ENCODE measurements at regions not wholly inside any gene's neighbourhood (a gene's known extent, or its start where the extent isn't known, plus 50 kb on each side); places are given as distances from the start of the nearest gene placed in this dataset.

GRCh38 chr11:11780858-11781257 is 60.9 kb upstream of the USP47 start:
- H3K4me3 ChIP-seq (ENCODE audit: low read length) = no peak overlapping the region
- no peak overlapping the region for H3K27ac ChIP-seq (ENCODE audit: low read depth, low read length)
- ATAC-seq (no peak), DNase-seq (no peak)
- no peak overlapping the region for H3K27ac Mint-ChIP-seq
- H3K4me3 Mint-ChIP-seq = no peak overlapping the region
- peaks cover 21 to 42% (median 23%) of the 10 kb centered on the region in 5 donors for H3K27me3 Mint-ChIP-seq
- no peaks in the 10 kb centered on the region for H3K4me1 ChIP-seq (ENCODE audit: control insufficient read depth in 2 of 2, insufficient read depth in 2 of 2, low read length in 2 of 2)
- CTCF ChIA-PET = no interaction called here
- H3K4me1 Mint-ChIP-seq = no peaks in the 10 kb centered on the region
- intact Hi-C loops (cut with micrococcal nuclease) = loop anchor here in 1 of 2 donors (10.0 kb wide), 1 partner anchor 546 kb away; no protein-coding TSS in a partner anchor
- H3K36me3 ChIP-seq (ENCODE audit: control insufficient read depth in 2 of 3, insufficient read depth in 3 of 3, low read length in 3 of 3) = no peaks in the 10 kb centered on the region
- POLR2A ChIA-PET = no interaction called here
- H3K9me3 ChIP-seq (ENCODE audit: control insufficient read depth in 2 of 3, low read length in 3 of 3) = no peaks in the 10 kb centered on the region
- H3K27me3 ChIP-seq (ENCODE audit: control insufficient read depth in 2 of 2, insufficient read depth in 2 of 2, low read length in 2 of 2) = no peaks in the 10 kb centered on the region
- no peaks in the 10 kb centered on the region for H3K36me3 Mint-ChIP-seq
- H3K9me3 Mint-ChIP-seq = no peaks in the 10 kb centered on the region

- Histone ChIP-seq H3K4me1 (ENCODE audit: control insufficient read depth in 2 of 2, insufficient read depth in 2 of 2, low read length in 2 of 2) (no peaks in the 10 kb centered on the region), H3K36me3 (ENCODE audit: control insufficient read depth in 2 of 3, insufficient read depth in 3 of 3, low read length in 3 of 3) (no peaks in the 10 kb centered on the region), H3K27me3 (ENCODE audit: control insufficient read depth in 2 of 2, insufficient read depth in 2 of 2, low read length in 2 of 2) (no peaks in the 10 kb centered on the region), H3K4me3 (ENCODE audit: low read length) (no peak overlapping the region), H3K27ac (ENCODE audit: low read depth, low read length) (no peak overlapping the region), H3K9me3 (ENCODE audit: control insufficient read depth in 2 of 3, low read length in 3 of 3) (no peaks in the 10 kb centered on the region)
- no peaks in the 10 kb centered on the region for H3K4me1 Mint-ChIP-seq
- H3K36me3 Mint-ChIP-seq = no peaks in the 10 kb centered on the region
- no peaks in the 10 kb centered on the region for H3K9me3 Mint-ChIP-seq
- DNase-seq (no peak), ATAC-seq (no peak)
- no peak overlapping the region for H3K27ac Mint-ChIP-seq
- H3K27me3 Mint-ChIP-seq = peaks cover 21 to 50% (median 25%) of the 10 kb centered on the region in 5 donors
- intact Hi-C loops (cut with micrococcal nuclease) = loop anchor here in 1 of 2 donors (10.0 kb wide), 1 partner anchor 545 kb away; no protein-coding TSS in a partner anchor
- POLR2A ChIA-PET = no interaction called here
- CTCF ChIA-PET = no interaction called here
- H3K4me3 Mint-ChIP-seq = no peak overlapping the region
Measured at GRCh38 chr11:11779975-11780374, 61.8 kb upstream of the USP47 start.

GRCh38 chr11:11777897-11778296 is 63.9 kb upstream of the USP47 start:
- Mint-ChIP-seq H3K4me3 (no peak overlapping the region), H3K27ac (no peak overlapping the region), H3K27me3 (peaks cover 15 to 46% (median 24%) of the 10 kb centered on the region in 5 donors), H3K36me3 (no peaks in the 10 kb centered on the region), H3K4me1 (no peaks in the 10 kb centered on the region), H3K9me3 (no peaks in the 10 kb centered on the region)
- Histone ChIP-seq H3K27ac (ENCODE audit: low read depth, low read length) (no peak overlapping the region), H3K36me3 (ENCODE audit: control insufficient read depth in 2 of 3, insufficient read depth in 3 of 3, low read length in 3 of 3) (no peaks in the 10 kb centered on the region), H3K9me3 (ENCODE audit: control insufficient read depth in 2 of 3, low read length in 3 of 3) (no peaks in the 10 kb centered on the region), H3K27me3 (ENCODE audit: control insufficient read depth in 2 of 2, insufficient read depth in 2 of 2, low read length in 2 of 2) (no peaks in the 10 kb centered on the region), H3K4me1 (ENCODE audit: control insufficient read depth in 2 of 2, insufficient read depth in 2 of 2, low read length in 2 of 2) (no peaks in the 10 kb centered on the region), H3K4me3 (ENCODE audit: low read length) (no peak overlapping the region)
- ChIA-PET CTCF (interaction anchor here (3.3 kb wide), 1 partner anchor 9 kb away, joined by 9 read pairs; no protein-coding TSS in a partner anchor), POLR2A (no interaction called here)
- intact Hi-C loops (cut with micrococcal nuclease) = no loop called here
- ATAC-seq = no peak
- no peak for DNase-seq

GRCh38 chr11:11776714-11777113 is 65.1 kb upstream of the USP47 start:
- H3K4me3 Mint-ChIP-seq = no peak overlapping the region
- ChIA-PET POLR2A (no interaction called here), CTCF (interaction anchor here (0.8 to 3.3 kb wide), 2 partner anchors 11 to 12 kb away, joined by 3 to 9 read pairs; no protein-coding TSS in a partner anchor)
- ATAC-seq (no peak), DNase-seq (no peak)
- H3K4me1 ChIP-seq (ENCODE audit: control insufficient read depth in 2 of 2, insufficient read depth in 2 of 2, low read length in 2 of 2) = no peaks in the 10 kb centered on the region
- H3K36me3 Mint-ChIP-seq = no peaks in the 10 kb centered on the region
- H3K9me3 ChIP-seq (ENCODE audit: control insufficient read depth in 2 of 3, low read length in 3 of 3) = no peaks in the 10 kb centered on the region
- H3K4me1 Mint-ChIP-seq = no peaks in the 10 kb centered on the region
- H3K27ac Mint-ChIP-seq = no peak overlapping the region
- H3K9me3 Mint-ChIP-seq = no peaks in the 10 kb centered on the region
- no peak overlapping the region for H3K4me3 ChIP-seq (ENCODE audit: low read length)
- intact Hi-C loops (cut with micrococcal nuclease) = no loop called here
- no peaks in the 10 kb centered on the region for H3K36me3 ChIP-seq (ENCODE audit: control insufficient read depth in 2 of 3, insufficient read depth in 3 of 3, low read length in 3 of 3)
- peaks cover 11 to 46% (median 27%) of the 10 kb centered on the region in 5 donors for H3K27me3 Mint-ChIP-seq
- no peaks in the 10 kb centered on the region for H3K27me3 ChIP-seq (ENCODE audit: control insufficient read depth in 2 of 2, insufficient read depth in 2 of 2, low read length in 2 of 2)
- H3K27ac ChIP-seq (ENCODE audit: low read depth, low read length) = no peak overlapping the region

- Mint-ChIP-seq H3K9me3 (no peaks in the 10 kb centered on the region), H3K27ac (no peak overlapping the region), H3K4me3 (no peak overlapping the region), H3K4me1 (no peaks in the 10 kb centered on the region), H3K27me3 (peaks cover 9 to 61% (median 29%) of the 10 kb centered on the region in 5 donors), H3K36me3 (no peaks in the 10 kb centered on the region)
- H3K27ac ChIP-seq (ENCODE audit: low read depth, low read length) = no peak overlapping the region
- no peaks in the 10 kb centered on the region for H3K36me3 ChIP-seq (ENCODE audit: control insufficient read depth in 2 of 3, insufficient read depth in 3 of 3, low read length in 3 of 3)
- no peak for DNase-seq
- ChIA-PET CTCF (interaction anchor here (3.3 kb wide), 1 partner anchor 12 kb away, joined by 9 read pairs; no protein-coding TSS in a partner anchor), POLR2A (interaction anchor here (0.6 kb wide), 1 partner anchor 646 kb away, joined by 3 read pairs; no protein-coding TSS in a partner anchor)
- no peak overlapping the region for H3K4me3 ChIP-seq (ENCODE audit: low read length)
- H3K4me1 ChIP-seq (ENCODE audit: control insufficient read depth in 2 of 2, insufficient read depth in 2 of 2, low read length in 2 of 2) = no peaks in the 10 kb centered on the region
- no peaks in the 10 kb centered on the region for H3K9me3 ChIP-seq (ENCODE audit: control insufficient read depth in 2 of 3, low read length in 3 of 3)
- H3K27me3 ChIP-seq (ENCODE audit: control insufficient read depth in 2 of 2, insufficient read depth in 2 of 2, low read length in 2 of 2) = no peaks in the 10 kb centered on the region
- intact Hi-C loops (cut with micrococcal nuclease) = no loop called here
- ATAC-seq = no peak
Measured at GRCh38 chr11:11774928-11775327, 66.8 kb upstream of the USP47 start.

- ATAC-seq (no peak), DNase-seq (no peak)
- H3K27ac ChIP-seq (ENCODE audit: low read depth, low read length) = no peak overlapping the region
- H3K36me3 Mint-ChIP-seq = no peaks in the 10 kb centered on the region
- intact Hi-C loops (cut with micrococcal nuclease) = no loop called here
- no peaks in the 10 kb centered on the region for H3K9me3 ChIP-seq (ENCODE audit: control insufficient read depth in 2 of 3, low read length in 3 of 3)
- H3K27me3 Mint-ChIP-seq = peaks cover 17 to 58% (median 23%) of the 10 kb centered on the region in 5 donors
- POLR2A ChIA-PET = no interaction called here
- H3K9me3 Mint-ChIP-seq = no peaks in the 10 kb centered on the region
- no peak overlapping the region for H3K27ac Mint-ChIP-seq
- CTCF ChIA-PET = no interaction called here
- H3K4me1 Mint-ChIP-seq = no peaks in the 10 kb centered on the region
- H3K36me3 ChIP-seq (ENCODE audit: control insufficient read depth in 2 of 3, insufficient read depth in 3 of 3, low read length in 3 of 3) = no peaks in the 10 kb centered on the region
- no peaks in the 10 kb centered on the region for H3K27me3 ChIP-seq (ENCODE audit: control insufficient read depth in 2 of 2, insufficient read depth in 2 of 2, low read length in 2 of 2)
- no peak overlapping the region for H3K4me3 ChIP-seq (ENCODE audit: low read length)
- H3K4me3 Mint-ChIP-seq = no peak overlapping the region
- H3K4me1 ChIP-seq (ENCODE audit: control insufficient read depth in 2 of 2, insufficient read depth in 2 of 2, low read length in 2 of 2) = no peaks in the 10 kb centered on the region
Measured at GRCh38 chr11:11772865-11773515, 68.8 kb upstream of the USP47 start.

- H3K36me3 ChIP-seq (ENCODE audit: control insufficient read depth in 2 of 3, insufficient read depth in 3 of 3, low read length in 3 of 3) = no peaks in the 10 kb centered on the region
- no peak overlapping the region for H3K27ac ChIP-seq (ENCODE audit: low read depth, low read length)
- no peaks in the 10 kb centered on the region for H3K9me3 ChIP-seq (ENCODE audit: control insufficient read depth in 2 of 3, low read length in 3 of 3)
- CTCF ChIA-PET = no interaction called here
- POLR2A ChIA-PET = no interaction called here
- DNase-seq (no peak), ATAC-seq (no peak)
- H3K4me1 ChIP-seq (ENCODE audit: control insufficient read depth in 2 of 2, insufficient read depth in 2 of 2, low read length in 2 of 2) = no peaks in the 10 kb centered on the region
- Mint-ChIP-seq H3K4me3 (no peak overlapping the region), H3K4me1 (no peaks in the 10 kb centered on the region), H3K9me3 (no peaks in the 10 kb centered on the region), H3K36me3 (no peaks in the 10 kb centered on the region), H3K27ac (no peak overlapping the region), H3K27me3 (peaks cover 17 to 59% (median 22%) of the 10 kb centered on the region in 5 donors)
- intact Hi-C loops (cut with micrococcal nuclease) = no loop called here
- H3K4me3 ChIP-seq (ENCODE audit: low read length) = no peak overlapping the region
- no peaks in the 10 kb centered on the region for H3K27me3 ChIP-seq (ENCODE audit: control insufficient read depth in 2 of 2, insufficient read depth in 2 of 2, low read length in 2 of 2)
Measured at GRCh38 chr11:11770921-11771486, 70.8 kb upstream of the USP47 start.
